AG08395 (cell line): ENCODE measurements at regions not wholly inside any gene's neighbourhood (a gene's known extent, or its start where the extent isn't known, plus 50 kb on each side); places are given as distances from the start of the nearest gene placed in this dataset.

Source experiments
- DNase-seq: peaks from one replicate; pipeline ENCODE4 v3.0.0; 2012; ENCODE audit warnings: mixed read lengths, low spot score

- DNase-seq: no peak
These were observed 362.4 kb upstream of the LRATD1 start for GRCh38 chr2:14270036-14270582.

- DNase-seq: no peak
These were observed 360.0 kb upstream of the LRATD1 start for GRCh38 chr2:14272396-14273075.

- no peak for DNase-seq
These were observed 358.9 kb upstream of the LRATD1 start for GRCh38 chr2:14273650-14274049.

- no peak for DNase-seq
These were observed 348.3 kb upstream of the LRATD1 start for GRCh38 chr2:14284244-14284643.

GRCh38 chr2:14285812-14286211, 346.7 kb upstream of the LRATD1 start:
- DNase-seq: no peak

- DNase-seq: no peak
These were observed 344.5 kb upstream of the LRATD1 start for GRCh38 chr2:14288016-14288415.

- DNase-seq: no peak
These were observed 339.6 kb upstream of the LRATD1 start for GRCh38 chr2:14292964-14293363.

- DNase-seq: no peak
These were observed 335.2 kb upstream of the LRATD1 start for GRCh38 chr2:14297340-14297739.

- DNase-seq: no peak
These were observed 334.6 kb upstream of the LRATD1 start for GRCh38 chr2:14297906-14298305.

- DNase-seq: no peak
These were observed 331.2 kb upstream of the LRATD1 start for GRCh38 chr2:14301331-14301730.

GRCh38 chr2:14303366-14304115, 329.0 kb upstream of the LRATD1 start:
- DNase-seq: no peak

GRCh38 chr2:14304326-14304725, 328.2 kb upstream of the LRATD1 start:
- DNase-seq: no peak

- DNase-seq: no peak
These were observed 326.2 kb upstream of the LRATD1 start for GRCh38 chr2:14306268-14306861.

GRCh38 chr2:14313341-14313740, 319.2 kb upstream of the LRATD1 start:
- DNase-seq: no peak

GRCh38 chr2:14316594-14316993, 315.9 kb upstream of the LRATD1 start:
- no peak for DNase-seq

- DNase-seq: no peak
These were observed 311.2 kb upstream of the LRATD1 start for GRCh38 chr2:14321357-14321756.

GRCh38 chr2:14322306-14322705, 310.2 kb upstream of the LRATD1 start:
- DNase-seq: no peak

GRCh38 chr2:14324308-14324707, 308.2 kb upstream of the LRATD1 start:
- no peak for DNase-seq

- DNase-seq: no peak
These were observed 301.6 kb upstream of the LRATD1 start for GRCh38 chr2:14330884-14331283.

- DNase-seq: no peak
These were observed 295.6 kb upstream of the LRATD1 start for GRCh38 chr2:14336759-14337382.

GRCh38 chr2:14340703-14341102, 291.8 kb upstream of the LRATD1 start:
- DNase-seq: no peak

- no peak for DNase-seq
These were observed 290.2 kb upstream of the LRATD1 start for GRCh38 chr2:14342313-14342712.

- no peak for DNase-seq
These were observed 288.2 kb upstream of the LRATD1 start for GRCh38 chr2:14344355-14344754.
